ENCODE measurements at regions not wholly inside any gene's neighbourhood (a gene's known extent, or its start where the extent isn't known, plus 50 kb on each side); places are given as distances from the start of the nearest gene placed in this dataset.

GRCh38 chr3:102161384-102162006 lies 273.3 kb upstream of the ZPLD1 start:
- POLR2A ChIA-PET, result no interaction called here
- CTCF ChIA-PET, result interaction anchor here (1.0 to 1.8 kb wide), 2 partner anchors 12 to 14 kb away, joined by 3 to 7 read pairs; no protein-coding TSS in a partner anchor
- TF ChIP-seq CTCF (IDR thresholded peaks at IDR 0.05; ENCODE audit: insufficient read depth, low read length, missing control alignments), result no peak

GRCh38 chr3:102162251-102162650 lies 272.6 kb upstream of the ZPLD1 start:
- TF ChIP-seq CTCF (IDR thresholded peaks at IDR 0.05; ENCODE audit: insufficient read depth, low read length, missing control alignments), result no peak
- H3K4me3 ChIP-seq (ENCODE audit: low read depth, low read length), result no peak overlapping the region
- ChIA-PET POLR2A (no interaction called here), CTCF (interaction anchor here (0.7 to 1.8 kb wide), 3 partner anchors 12 to 49 kb away, joined by 3 to 7 read pairs (median 3); no protein-coding TSS in a partner anchor)
- DNase-seq (ENCODE audit: low read depth, low spot score), result no peak

More at GRCh38 chr3:102161384-102162006, 273.3 kb upstream of the ZPLD1 start:
- H3K4me3 ChIP-seq (ENCODE audit: low read depth, low read length), result no peak overlapping the region
- no peak for DNase-seq (ENCODE audit: low read depth, low spot score)

- no peak for TF ChIP-seq CTCF (IDR thresholded peaks at IDR 0.05; ENCODE audit: insufficient read depth, low read length, missing control alignments)
- H3K4me3 ChIP-seq (ENCODE audit: low read depth, low read length), result no peak overlapping the region
- ChIA-PET POLR2A (no interaction called here), CTCF (interaction anchor here (1.1 to 1.8 kb wide), 2 partner anchors 12 to 13 kb away, joined by 4 to 7 read pairs; no protein-coding TSS in a partner anchor)
- DNase-seq (ENCODE audit: low read depth, low spot score), result no peak
Measured at GRCh38 chr3:102163039-102163817, 271.6 kb upstream of the ZPLD1 start.

GRCh38 chr3:102163818-102164154 lies 271.0 kb upstream of the ZPLD1 start:
- CTCF ChIA-PET, result interaction anchor here (1.1 kb wide), 1 partner anchor 11 kb away, joined by 4 read pairs; no protein-coding TSS in a partner anchor
- no peak for DNase-seq (ENCODE audit: low read depth, low spot score)
- no peak overlapping the region for H3K4me3 ChIP-seq (ENCODE audit: low read depth, low read length)
- POLR2A ChIA-PET, result no interaction called here
- no peak for TF ChIP-seq CTCF (IDR thresholded peaks at IDR 0.05; ENCODE audit: insufficient read depth, low read length, missing control alignments)

- peak; percentile 79 for DNase-seq (ENCODE audit: low read depth, low spot score)
- CTCF ChIA-PET, result interaction anchor here (0.6 to 2.0 kb wide), 2 partner anchors 64 to 395 kb away, joined by 3 to 9 read pairs; no protein-coding TSS in a partner anchor
- POLR2A ChIA-PET, result no interaction called here
Measured at GRCh38 chr3:102165367-102165766, 269.4 kb upstream of the ZPLD1 start.

More at GRCh38 chr3:102165367-102165766, 269.4 kb upstream of the ZPLD1 start:
- TF ChIP-seq CTCF (IDR thresholded peaks at IDR 0.05; ENCODE audit: insufficient read depth, low read length, missing control alignments), result no peak
- H3K4me3 ChIP-seq (ENCODE audit: low read depth, low read length), result no peak overlapping the region

Data from AG04449 (cell line).